ENCODE measurements at regions not wholly inside any gene's neighbourhood (a gene's known extent, or its start where the extent isn't known, plus 50 kb on each side); places are given as distances from the start of the nearest gene placed in this dataset.

DNA sequence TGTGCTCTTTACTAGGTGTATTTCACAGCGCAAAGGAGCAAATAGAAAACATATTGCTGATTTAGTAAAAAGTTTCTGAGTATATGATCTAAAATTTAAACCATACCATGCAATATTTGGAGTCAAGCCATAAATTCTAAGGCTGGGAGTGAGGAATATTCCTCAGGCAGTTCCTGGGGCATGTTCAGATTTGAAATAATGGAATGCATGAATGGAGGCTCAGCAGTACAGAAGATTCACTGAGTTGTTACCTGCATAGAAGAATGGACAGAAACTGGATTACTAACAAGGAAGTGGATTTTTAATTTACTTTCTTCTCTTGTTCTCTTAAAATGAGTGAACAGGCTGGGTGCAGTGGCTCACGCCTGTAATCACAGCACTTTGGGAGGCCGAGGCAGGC is 441.0 kb upstream of the MAP2 start:
- H3K36me3 ChIP-seq (ENCODE audit: low read depth, low read length), result no peaks in the 10 kb centered on the region
- H3K9ac ChIP-seq (ENCODE audit: low read length), result no peak overlapping the region
- no peak overlapping the region for H3K27ac ChIP-seq (ENCODE audit: low read length)
- DNase-seq (no peak), ATAC-seq (no peak)
- TF ChIP-seq EZH2 (IDR thresholded peaks at IDR 0.05; ENCODE audit: low read length, unreplicated experiment), result no peak
- TF ChIP-seq, protein P1, sequence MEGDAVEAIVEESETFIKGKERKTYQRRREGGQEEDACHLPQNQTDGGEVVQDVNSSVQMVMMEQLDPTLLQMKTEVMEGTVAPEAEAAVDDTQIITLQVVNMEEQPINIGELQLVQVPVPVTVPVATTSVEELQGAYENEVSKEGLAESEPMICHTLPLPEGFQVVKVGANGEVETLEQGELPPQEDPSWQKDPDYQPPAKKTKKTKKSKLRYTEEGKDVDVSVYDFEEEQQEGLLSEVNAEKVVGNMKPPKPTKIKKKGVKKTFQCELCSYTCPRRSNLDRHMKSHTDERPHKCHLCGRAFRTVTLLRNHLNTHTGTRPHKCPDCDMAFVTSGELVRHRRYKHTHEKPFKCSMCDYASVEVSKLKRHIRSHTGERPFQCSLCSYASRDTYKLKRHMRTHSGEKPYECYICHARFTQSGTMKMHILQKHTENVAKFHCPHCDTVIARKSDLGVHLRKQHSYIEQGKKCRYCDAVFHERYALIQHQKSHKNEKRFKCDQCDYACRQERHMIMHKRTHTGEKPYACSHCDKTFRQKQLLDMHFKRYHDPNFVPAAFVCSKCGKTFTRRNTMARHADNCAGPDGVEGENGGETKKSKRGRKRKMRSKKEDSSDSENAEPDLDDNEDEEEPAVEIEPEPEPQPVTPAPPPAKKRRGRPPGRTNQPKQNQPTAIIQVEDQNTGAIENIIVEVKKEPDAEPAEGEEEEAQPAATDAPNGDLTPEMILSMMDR (conservative IDR thresholded peaks at IDR 0.05; ENCODE audit: low read depth, low read length), result no peak
- TF ChIP-seq EZH2phosphoT487 (IDR thresholded peaks at IDR 0.05; ENCODE audit: borderline replicate concordance, low read length), result no peak
- intact Hi-C loops (cut with micrococcal nuclease), result no loop called here
- CTCF ChIA-PET, result no interaction called here
- no peaks in the 10 kb centered on the region for H3F3A ChIP-seq (ENCODE audit: low read length, unreplicated experiment)
- no peaks in the 10 kb centered on the region for H3K79me2 ChIP-seq (ENCODE audit: low read length)
- no peaks in the 10 kb centered on the region for H3K9me3 ChIP-seq (ENCODE audit: low read length)
- H2AFZ ChIP-seq (ENCODE audit: low read length), result no peak overlapping the region
- H3K4me3 ChIP-seq (ENCODE audit: low read length), result no peak overlapping the region
- BruUV-seq (replicated peaks), result no TSS peak
- POLR2A ChIA-PET (ENCODE audit: unreplicated experiment), result no interaction called here
- H3K9me2 ChIP-seq (replicated peaks; ENCODE audit: low read length), result no peaks in the 10 kb centered on the region
- no peak overlapping the region for H3K4me2 ChIP-seq (ENCODE audit: low read length)
- no peaks in the 10 kb centered on the region for H3K4me1 ChIP-seq (ENCODE audit: insufficient read depth, low read length)
- no peaks in the 10 kb centered on the region for H4K20me1 ChIP-seq (ENCODE audit: low read length)
- H3K27me3 ChIP-seq (ENCODE audit: low read length), result no peaks in the 10 kb centered on the region

DNA sequence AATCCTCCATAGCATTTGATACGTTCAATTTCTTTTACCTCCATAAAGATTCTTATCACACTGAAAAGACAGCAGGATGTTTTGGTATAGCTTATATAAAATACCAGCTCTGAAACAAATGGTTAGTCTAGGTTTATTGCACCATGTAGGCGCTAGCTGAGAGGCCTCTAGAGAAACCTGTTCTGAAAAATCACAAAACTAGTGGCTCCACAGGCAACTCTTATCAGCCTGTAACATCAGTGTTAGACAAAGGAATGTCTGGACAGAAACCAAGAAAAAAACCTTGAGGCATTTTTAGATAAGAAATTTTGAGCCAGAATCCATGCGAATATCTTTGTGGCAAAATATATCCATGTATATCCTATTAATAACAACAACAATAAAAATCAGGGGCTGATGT is 440.4 kb upstream of the MAP2 start:
- Histone ChIP-seq H3K79me2 (ENCODE audit: low read length) (no peaks in the 10 kb centered on the region), H3K27ac (ENCODE audit: low read length) (no peak overlapping the region), H3K4me3 (ENCODE audit: low read length) (no peak overlapping the region), H3K9me2 (replicated peaks; ENCODE audit: low read length) (no peaks in the 10 kb centered on the region), H3K9me3 (ENCODE audit: low read length) (no peaks in the 10 kb centered on the region), H3F3A (ENCODE audit: low read length, unreplicated experiment) (no peaks in the 10 kb centered on the region), H3K36me3 (ENCODE audit: low read depth, low read length) (no peaks in the 10 kb centered on the region), H2AFZ (ENCODE audit: low read length) (no peak overlapping the region), H3K4me1 (ENCODE audit: insufficient read depth, low read length) (no peaks in the 10 kb centered on the region), H3K9ac (ENCODE audit: low read length) (no peak overlapping the region), H3K4me2 (ENCODE audit: low read length) (no peak overlapping the region), H4K20me1 (ENCODE audit: low read length) (no peaks in the 10 kb centered on the region), H3K27me3 (ENCODE audit: low read length) (no peaks in the 10 kb centered on the region)
- no peak for TF ChIP-seq EZH2 (IDR thresholded peaks at IDR 0.05; ENCODE audit: low read length, unreplicated experiment)
- TF ChIP-seq EZH2phosphoT487 (IDR thresholded peaks at IDR 0.05; ENCODE audit: borderline replicate concordance, low read length), result no peak
- TF ChIP-seq, protein P1 (conservative IDR thresholded peaks at IDR 0.05; ENCODE audit: low read depth, low read length), result no peak
- BruUV-seq (replicated peaks), result no TSS peak
- no peak for ATAC-seq
- ChIA-PET POLR2A (ENCODE audit: unreplicated experiment) (no interaction called here), CTCF (no interaction called here)
- intact Hi-C loops (cut with micrococcal nuclease), result no loop called here
- no peak for DNase-seq

DNA sequence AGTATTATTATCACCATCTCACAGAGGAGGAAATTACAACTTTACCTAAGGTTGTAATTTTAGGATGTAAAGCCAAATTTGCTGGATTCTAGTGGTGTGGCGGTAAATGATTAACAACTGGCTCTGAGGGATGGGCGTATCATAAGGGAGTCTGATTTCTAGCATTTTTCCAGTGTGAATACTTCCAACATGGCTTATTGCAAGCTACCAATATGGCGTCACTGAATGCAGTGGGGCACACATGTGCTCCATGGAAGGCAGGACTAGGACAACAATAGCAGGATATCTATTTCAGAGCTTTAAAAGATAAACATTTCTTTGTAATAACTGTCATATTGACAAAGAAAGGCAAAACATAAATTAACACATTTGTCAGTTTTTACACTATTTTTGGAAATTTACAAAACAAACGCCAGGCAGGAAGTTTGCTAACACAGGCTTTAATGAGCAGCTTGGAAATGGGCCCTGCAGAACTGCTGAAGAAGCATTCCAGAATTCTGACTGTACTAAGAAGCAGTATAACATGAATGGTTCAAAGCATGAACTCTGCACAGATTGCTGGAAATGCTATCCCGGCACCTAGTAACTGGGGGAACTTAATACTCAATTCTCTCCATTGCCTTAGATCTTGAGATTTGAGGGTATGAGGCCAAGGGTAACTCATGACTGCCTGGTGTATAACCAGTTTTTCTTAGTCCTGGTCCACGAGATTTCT is 439.3 kb upstream of the MAP2 start:
- Histone ChIP-seq H3K9me3 (ENCODE audit: low read length) (no peaks in the 10 kb centered on the region), H3K4me3 (ENCODE audit: low read length) (no peak overlapping the region), H3K27me3 (ENCODE audit: low read length) (no peaks in the 10 kb centered on the region), H2AFZ (ENCODE audit: low read length) (no peak overlapping the region), H3K27ac (ENCODE audit: low read length) (no peak overlapping the region), H3K36me3 (ENCODE audit: low read depth, low read length) (no peaks in the 10 kb centered on the region), H3K79me2 (ENCODE audit: low read length) (no peaks in the 10 kb centered on the region), H3K9ac (ENCODE audit: low read length) (no peak overlapping the region), H3K4me2 (ENCODE audit: low read length) (no peak overlapping the region), H3F3A (ENCODE audit: low read length, unreplicated experiment) (no peaks in the 10 kb centered on the region), H4K20me1 (ENCODE audit: low read length) (no peaks in the 10 kb centered on the region), H3K9me2 (replicated peaks; ENCODE audit: low read length) (no peaks in the 10 kb centered on the region), H3K4me1 (ENCODE audit: insufficient read depth, low read length) (no peaks in the 10 kb centered on the region)
- DNase-seq (peak; percentile 1), ATAC-seq (no peak)
- intact Hi-C loops (cut with micrococcal nuclease), result no loop called here
- CTCF ChIA-PET, result no interaction called here
- TF ChIP-seq EZH2 (IDR thresholded peaks at IDR 0.05; ENCODE audit: low read length, unreplicated experiment) (no peak), EZH2phosphoT487 (IDR thresholded peaks at IDR 0.05; ENCODE audit: borderline replicate concordance, low read length) (no peak)
- TF ChIP-seq, protein P1 (conservative IDR thresholded peaks at IDR 0.05; ENCODE audit: low read depth, low read length), result no peak
- POLR2A ChIA-PET (ENCODE audit: unreplicated experiment), result no interaction called here
- BruUV-seq (replicated peaks), result no TSS peak

Data from PC-3 (cell line).